DND-41 (cell line): ENCODE measurements at regions not wholly inside any gene's neighbourhood (a gene's known extent, or its start where the extent isn't known, plus 50 kb on each side); places are given as distances from the start of the nearest gene placed in this dataset.

Experiments
- CTCF ChIP-seq: IDR thresholded peaks from 2 replicates; pipeline ENCODE4 v1.5.1; 2012; ENCODE audit warnings: borderline replicate concordance, low read length, moderate library complexity, mild to moderate bottlenecking; ENCODE audit not compliant: poor library complexity, severe bottlenecking; ENCODE audit errors: extremely low read depth
- EZH2 ChIP-seq: IDR thresholded peaks from 3 replicates; pipeline ENCODE4 v1.6.1; 2012; ENCODE audit warnings: borderline replicate concordance, low read depth, mild to moderate bottlenecking, moderate library complexity, low read length, inconsistent platforms; ENCODE audit not compliant: severe bottlenecking

GRCh38 chr11:80973786-80974185, 1533.0 kb upstream of the TENM4 start:
- TF ChIP-seq EZH2 (no peak), CTCF (no peak)
